Mononuclear cell (primary cell): ENCODE measurements at regions not wholly inside any gene's neighbourhood (a gene's known extent, or its start where the extent isn't known, plus 50 kb on each side); places are given as distances from the start of the nearest gene placed in this dataset.

Experiments used
- H3K27me3 ChIP-seq: 2 replicates; pipeline ENCODE4 v1.6.0; 2011; ENCODE audit warnings: low read length, control low read depth; ENCODE audit not compliant: insufficient read depth
- H3K4me1 ChIP-seq: 2 replicates; pipeline ENCODE4 v1.5.1; 2011; ENCODE audit warnings: mild to moderate bottlenecking, low read length, control low read depth; ENCODE audit not compliant: insufficient read depth
- H3K4me3 ChIP-seq: 2 replicates; pipeline ENCODE4 v1.5.1; 2011; ENCODE audit warnings: mild to moderate bottlenecking, low read length, moderate library complexity
- H3K9me3 ChIP-seq: 2 replicates; pipeline ENCODE4 v1.5.1; 2011; ENCODE audit warnings: low read depth, mild to moderate bottlenecking, control low read depth, low read length

GRCh38 chr6:147035886-147036285, 168.3 kb upstream of the STXBP5 start:
- H3K4me1 ChIP-seq, result no peaks in the 10 kb centered on the region
- H3K27me3 ChIP-seq, result no peaks in the 10 kb centered on the region
- H3K4me3 ChIP-seq, result no peak overlapping the region
- no peaks in the 10 kb centered on the region for H3K9me3 ChIP-seq

DNA sequence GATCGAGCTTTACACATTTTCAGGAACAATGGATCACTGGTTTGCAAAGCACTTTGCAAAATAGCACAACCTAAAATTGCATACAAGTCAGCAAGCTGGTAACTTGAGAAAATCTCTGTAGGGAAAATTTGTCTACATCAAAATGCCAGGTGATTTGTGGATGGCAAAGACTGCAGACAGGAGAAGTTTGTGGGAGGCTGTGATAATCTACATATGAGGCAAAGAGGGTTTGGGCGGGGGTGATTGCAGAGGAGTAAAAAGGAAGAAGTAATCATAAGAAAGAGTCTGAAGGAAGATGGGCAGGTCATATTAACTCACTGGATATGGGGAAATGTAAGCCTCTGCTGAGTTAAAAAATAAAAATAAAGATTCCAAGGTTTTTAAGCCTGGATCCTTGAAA, 166.3 kb upstream of the STXBP5 start:
- no peak overlapping the region for H3K4me3 ChIP-seq
- no peaks in the 10 kb centered on the region for H3K4me1 ChIP-seq
- no peaks in the 10 kb centered on the region for H3K27me3 ChIP-seq
- H3K9me3 ChIP-seq, result no peaks in the 10 kb centered on the region

GRCh38 chr6:147040121-147040910, 163.9 kb upstream of the STXBP5 start:
- Histone ChIP-seq H3K4me1 (no peaks in the 10 kb centered on the region), H3K27me3 (no peaks in the 10 kb centered on the region), H3K9me3 (no peaks in the 10 kb centered on the region), H3K4me3 (no peak overlapping the region)

GRCh38 chr6:147042679-147043078, 161.5 kb upstream of the STXBP5 start:
- H3K27me3 ChIP-seq, result no peaks in the 10 kb centered on the region
- no peaks in the 10 kb centered on the region for H3K4me1 ChIP-seq
- H3K4me3 ChIP-seq, result no peak overlapping the region
- H3K9me3 ChIP-seq, result no peaks in the 10 kb centered on the region

DNA sequence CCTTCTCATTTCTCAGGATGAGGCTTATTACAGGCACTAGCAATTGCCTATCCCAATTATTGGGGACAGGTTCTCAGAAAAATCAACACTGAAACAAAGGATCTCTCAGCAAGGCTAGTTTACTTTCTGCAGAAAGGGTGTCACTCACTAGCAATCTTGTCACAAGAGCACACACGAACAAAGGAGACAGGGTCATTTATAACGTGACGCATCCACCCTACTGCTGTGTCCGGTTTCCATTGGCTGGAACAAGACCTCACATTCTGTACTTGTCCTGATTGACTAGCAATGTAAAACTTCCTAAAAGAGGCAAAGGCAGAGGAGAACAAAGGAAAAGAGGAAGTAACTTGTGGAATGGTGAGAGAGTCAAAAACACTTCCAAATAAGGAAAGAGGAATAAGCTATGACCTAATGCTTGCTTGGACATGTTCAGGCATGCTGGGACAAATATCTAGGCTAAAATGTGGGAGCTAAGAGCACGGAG, 160.2 kb upstream of the STXBP5 start:
- Histone ChIP-seq H3K27me3 (no peaks in the 10 kb centered on the region), H3K4me1 (no peaks in the 10 kb centered on the region), H3K9me3 (no peaks in the 10 kb centered on the region), H3K4me3 (no peak overlapping the region)

GRCh38 chr6:147046141-147046877, 157.9 kb upstream of the STXBP5 start:
- Histone ChIP-seq H3K27me3 (no peaks in the 10 kb centered on the region), H3K9me3 (no peaks in the 10 kb centered on the region), H3K4me1 (no peaks in the 10 kb centered on the region), H3K4me3 (no peak overlapping the region)

DNA sequence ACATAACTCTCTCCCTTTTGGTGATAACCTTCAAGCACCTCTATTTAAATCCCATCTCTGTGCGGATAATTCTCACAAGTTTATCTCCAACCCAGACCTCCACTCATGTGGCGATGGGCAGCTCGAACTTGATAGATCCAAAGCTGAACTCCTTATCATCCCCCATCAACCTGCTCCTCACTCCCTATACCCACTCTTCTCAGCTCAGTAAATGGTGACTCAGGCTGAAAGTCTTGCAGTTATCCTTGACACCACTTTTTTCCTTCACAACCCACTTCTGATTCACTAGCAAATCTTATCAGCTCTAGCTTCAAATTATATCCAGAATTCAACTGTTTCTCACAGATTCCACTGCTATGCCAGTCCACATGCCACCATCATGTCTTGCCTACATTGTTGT, 155.3 kb upstream of the STXBP5 start:
- no peaks in the 10 kb centered on the region for H3K27me3 ChIP-seq
- no peaks in the 10 kb centered on the region for H3K4me1 ChIP-seq
- no peaks in the 10 kb centered on the region for H3K9me3 ChIP-seq
- no peak overlapping the region for H3K4me3 ChIP-seq

DNA sequence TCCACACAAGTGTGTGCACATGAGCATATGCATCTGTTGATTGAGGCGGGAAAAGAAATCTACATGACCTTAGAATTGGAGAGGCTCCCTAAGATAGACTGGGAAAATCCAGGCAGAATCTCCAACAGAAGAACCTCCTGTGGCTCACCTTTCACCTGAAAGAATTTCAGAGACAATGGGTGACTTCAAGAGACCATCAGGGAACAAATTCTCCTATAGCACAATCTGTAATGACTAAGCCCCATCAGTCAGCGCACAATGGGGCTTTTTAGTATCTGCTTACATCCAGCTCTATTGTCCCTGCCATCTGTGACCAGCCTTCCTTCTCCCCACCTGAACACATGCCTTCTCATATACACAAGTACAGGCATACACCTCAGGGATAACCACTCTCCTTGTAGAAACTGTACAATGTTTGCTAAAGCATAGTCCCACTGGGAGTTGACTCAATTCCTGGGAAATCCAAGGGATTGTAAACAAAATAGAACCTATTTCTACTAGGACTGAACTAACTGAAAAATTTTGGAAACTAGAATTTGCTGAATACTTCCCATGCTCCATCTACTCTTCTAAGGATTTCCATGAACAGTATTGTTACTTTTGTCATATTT, 150.8 kb upstream of the STXBP5 start:
- no peaks in the 10 kb centered on the region for H3K4me1 ChIP-seq
- no peak overlapping the region for H3K4me3 ChIP-seq
- H3K27me3 ChIP-seq, result no peaks in the 10 kb centered on the region
- no peaks in the 10 kb centered on the region for H3K9me3 ChIP-seq

- no peaks in the 10 kb centered on the region for H3K4me1 ChIP-seq
- H3K9me3 ChIP-seq, result no peaks in the 10 kb centered on the region
- no peaks in the 10 kb centered on the region for H3K27me3 ChIP-seq
- no peak overlapping the region for H3K4me3 ChIP-seq
Measured at GRCh38 chr6:147054158-147054557, 150.1 kb upstream of the STXBP5 start.

DNA sequence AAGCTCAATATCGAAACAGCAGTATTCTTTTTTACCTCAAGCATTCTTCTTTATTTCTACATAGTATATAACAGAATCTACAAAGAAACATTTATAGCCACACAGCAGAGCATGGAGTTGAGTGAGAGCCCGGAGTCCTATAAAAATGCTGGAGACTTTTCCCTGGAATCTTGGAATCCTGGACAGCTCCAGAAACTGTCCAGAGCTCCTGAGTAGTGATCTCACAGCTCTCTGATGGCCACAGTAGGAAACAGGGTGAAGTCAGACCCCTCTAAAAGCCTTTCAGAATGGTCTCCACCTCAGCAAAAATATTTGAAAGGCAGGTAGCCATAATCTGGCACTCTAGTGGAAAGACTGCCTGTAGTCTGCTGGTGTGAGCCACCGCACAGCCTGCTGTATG, 149.3 kb upstream of the STXBP5 start:
- Histone ChIP-seq H3K4me3 (no peak overlapping the region), H3K4me1 (no peaks in the 10 kb centered on the region)

DNA sequence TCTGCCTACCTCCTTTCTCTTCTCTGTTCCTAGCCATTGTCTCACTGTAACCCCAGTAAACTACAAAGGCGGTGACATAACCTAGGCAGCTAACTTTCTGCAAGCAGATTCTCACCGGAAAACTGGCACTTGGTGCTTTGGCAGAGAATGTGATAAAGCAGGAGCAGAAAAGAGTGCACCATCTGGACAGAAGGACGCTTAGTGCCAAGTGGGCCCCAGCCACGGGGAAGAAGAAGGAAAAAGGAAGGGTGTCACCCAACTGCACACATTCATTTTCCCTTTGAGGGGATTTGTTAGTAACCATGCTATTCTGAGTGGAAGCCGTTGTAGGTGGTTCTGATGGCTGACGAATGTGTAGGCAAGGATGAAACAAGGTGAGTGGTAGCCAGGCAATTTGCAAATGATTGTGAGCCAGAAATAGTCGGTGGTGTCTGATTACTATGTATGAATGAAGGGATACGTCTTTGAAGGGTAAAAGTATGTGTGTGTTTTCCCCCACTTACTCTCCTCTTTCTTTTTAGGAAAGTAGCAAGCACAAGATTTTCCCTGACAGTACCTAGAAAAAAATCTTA, 148.3 kb upstream of the STXBP5 start:
- H3K27me3 ChIP-seq, result no peaks in the 10 kb centered on the region
- no peaks in the 10 kb centered on the region for H3K4me1 ChIP-seq
- H3K4me3 ChIP-seq, result no peak overlapping the region
- no peaks in the 10 kb centered on the region for H3K9me3 ChIP-seq

More for the DNA sequence above, 149.3 kb upstream of the STXBP5 start:
- Histone ChIP-seq H3K27me3 (no peaks in the 10 kb centered on the region), H3K9me3 (no peaks in the 10 kb centered on the region)

DNA sequence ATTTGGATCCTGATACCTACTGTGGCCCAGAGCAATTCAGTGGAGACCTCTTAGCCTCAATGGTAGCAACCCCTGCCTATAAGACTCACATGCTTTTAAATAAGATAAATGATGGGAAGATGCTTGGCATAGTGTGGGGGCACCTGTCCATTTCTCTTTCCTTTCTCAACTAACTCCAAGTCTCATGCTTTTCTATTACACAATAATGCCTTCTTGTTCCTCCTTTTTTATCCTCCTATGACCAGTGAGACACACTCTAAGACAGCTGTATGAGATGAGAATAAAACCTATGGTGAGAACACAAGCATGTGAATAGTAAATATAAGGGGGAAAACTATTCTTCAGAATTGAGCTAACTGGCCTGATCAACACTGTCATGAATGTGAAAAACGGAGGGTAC, 147.0 kb upstream of the STXBP5 start:
- Histone ChIP-seq H3K4me1 (no peaks in the 10 kb centered on the region), H3K9me3 (no peaks in the 10 kb centered on the region), H3K27me3 (no peaks in the 10 kb centered on the region), H3K4me3 (no peak overlapping the region)

GRCh38 chr6:147057705-147058342, 146.4 kb upstream of the STXBP5 start:
- H3K4me1 ChIP-seq, result no peaks in the 10 kb centered on the region
- no peaks in the 10 kb centered on the region for H3K9me3 ChIP-seq
- H3K4me3 ChIP-seq, result no peak overlapping the region
- H3K27me3 ChIP-seq, result no peaks in the 10 kb centered on the region

- Histone ChIP-seq H3K27me3 (no peaks in the 10 kb centered on the region), H3K4me1 (no peaks in the 10 kb centered on the region), H3K4me3 (no peak overlapping the region), H3K9me3 (no peaks in the 10 kb centered on the region)
Measured at GRCh38 chr6:147058786-147059385, 145.3 kb upstream of the STXBP5 start.
